HepG2 (cell line): ENCODE measurements at regions not wholly inside any gene's neighbourhood (a gene's known extent, or its start where the extent isn't known, plus 50 kb on each side); places are given as distances from the start of the nearest gene placed in this dataset.

Experiments used
- ATAC-seq: fragments of 200-7000 bp; cut with Tn5 transposase; 3 replicates; pipeline ENCODE4 v1.9.1; 2020; ENCODE audit warnings: mild to moderate bottlenecking, moderate library complexity
- BruUV-seq: library from RNA; stranded (reverse); fragments of 400-500 nt; replicated peaks from 2 replicates; lab custom pipeline; 2021; lab: Mats Ljungman, UMichigan
- CTCF ChIA-PET: fragments of 300-600 bp; formaldehyde crosslinking; extraction: SDS; loops from one replicate; lab custom pipeline; 2021; ENCODE audit warnings: low total read pairs, inconsistent platforms, low intra/inter-chr PET ratio; lab: Yijun Ruan, JAX
- POLR2A ChIA-PET: fragments of 350-600 bp; sonication (Branson Sonifier 250); formaldehyde crosslinking; loops from one replicate; lab custom pipeline; 2020; ENCODE audit warnings: antibody characterized with exemption, inconsistent platforms; lab: Yijun Ruan, JAX
- DNase-seq: peaks from one replicate; pipeline ENCODE4 v3.0.0-alpha.2; 2015; ENCODE audit warnings: low spot score
- FAIRE-seq: peaks from 3 replicates; lab custom pipeline; 2011; peaks lifted over from hg19 to GRCh38; lab: Jason Lieb, UNC
- H2AFZ ChIP-seq: one replicate; pipeline ENCODE4 v1.6.1; 2011; ENCODE audit warnings: low read length, inconsistent platforms
- H3K27ac ChIP-seq: fragments of 300-600 bp; 3 replicates; pipeline ENCODE4 v1.8.0; 2011; ENCODE audit warnings: mixed run types, mild to moderate bottlenecking, mixed read lengths, low read length, inconsistent platforms; ENCODE audit not compliant: insufficient read depth; ENCODE audit errors: extremely low read length
- H3K27me3 ChIP-seq, 2 experiments: fragments of 200-600 bp in 1 of 2; 2 replicates in 1 of 2; 3 replicates in 1 of 2; pipeline versions ENCODE4 v1.6.0 to v1.8.0; 2011; ENCODE audit warnings: low read length in 2 of 2, mild to moderate bottlenecking in 2 of 2, moderate library complexity in 2 of 2, inconsistent platforms in 1 of 2; ENCODE audit not compliant: insufficient read depth in 2 of 2, control insufficient read depth in 1 of 2
- H3K36me3 ChIP-seq, 2 experiments: fragments of 200-600 bp in 1 of 2; replicated peaks in 1 of 2; 2 replicates in 1 of 2; 3 replicates in 1 of 2; pipeline versions ENCODE4 v1.5.1 to v1.8.0; 2011; ENCODE audit warnings: low read length in 2 of 2, inconsistent platforms in 1 of 2; ENCODE audit not compliant: insufficient read depth in 2 of 2, control insufficient read depth in 1 of 2
- H3K4me1 ChIP-seq: 2 replicates; pipeline ENCODE4 v1.5.1; 2012; ENCODE audit warnings: low read length, inconsistent platforms; ENCODE audit not compliant: insufficient read depth
- H3K4me2 ChIP-seq: 2 replicates; pipeline ENCODE4 v1.6.0; 2011; ENCODE audit warnings: low read depth, low read length, inconsistent platforms
- H3K4me3 ChIP-seq, 3 experiments: fragments of 200-600 bp in 1 of 3; sonication (generic), shearing (Covaris generic) in 1 of 3; replicated peaks in 1 of 3; 2 replicates each; pipeline ENCODE4 v1.5.1; 2011 to 2016; ENCODE audit warnings: low read length in 3 of 3, inconsistent platforms in 2 of 3, low read depth in 2 of 3, mild to moderate bottlenecking in 2 of 3, control low read depth in 1 of 3, mixed read lengths in 1 of 3; ENCODE audit not compliant: insufficient read depth in 1 of 3
- H3K79me2 ChIP-seq: one replicate; pipeline ENCODE4 v1.6.1; 2011; ENCODE audit warnings: low read length, inconsistent platforms; ENCODE audit not compliant: insufficient read depth
- H3K9ac ChIP-seq: 2 replicates; pipeline ENCODE4 v1.6.0; 2011; ENCODE audit warnings: mild to moderate bottlenecking, low read depth, low read length, inconsistent platforms; ENCODE audit not compliant: insufficient read depth
- H3K9me3 ChIP-seq: 2 replicates; pipeline ENCODE4 v1.5.1; 2012; ENCODE audit warnings: mild to moderate bottlenecking, low read length
- H4K20me1 ChIP-seq: 2 replicates; pipeline ENCODE4 v1.6.0; 2011; ENCODE audit warnings: inconsistent platforms, mild to moderate bottlenecking, low read length, moderate library complexity; ENCODE audit not compliant: insufficient read depth
- AKAP8 ChIP-seq: sonication (generic); formaldehyde crosslinking; IDR thresholded peaks from 2 replicates; pipeline ENCODE4 v1.5.1; 2020; ENCODE audit warnings: mild to moderate bottlenecking, missing genetic modification reagents
- ATF7 ChIP-seq, 2 experiments: fragments of 450-650 bp in 1 of 2; sonication (generic) in 1 of 2; formaldehyde crosslinking in 1 of 2; IDR thresholded peaks; 2 replicates each; pipeline versions ENCODE4 v1.4.0 to v1.6.1; 2016 to 2020; ENCODE audit warnings: antibody characterized with exemption in 1 of 2, mild to moderate bottlenecking in 1 of 2, missing genetic modification reagents in 1 of 2
- BRCA1 ChIP-seq: sonication (generic); formaldehyde crosslinking; IDR thresholded peaks from 2 replicates; pipeline ENCODE4 v1.4.0; 2020; ENCODE audit warnings: missing genetic modification reagents
- HOXA5 ChIP-seq: sonication (generic); formaldehyde crosslinking; IDR thresholded peaks from 2 replicates; pipeline ENCODE4 v1.4.0; 2020; ENCODE audit warnings: missing genetic modification reagents
- IKZF5 ChIP-seq: IDR thresholded peaks from 2 replicates; pipeline ENCODE4 v1.6.1; 2018; ENCODE audit warnings: missing genetic modification reagents, mild to moderate bottlenecking, missing compliant biosample characterization
- KDM5B ChIP-seq: sonication (generic); formaldehyde crosslinking; IDR thresholded peaks from 2 replicates; pipeline ENCODE4 v1.4.0; 2020; ENCODE audit warnings: missing genetic modification reagents, mild to moderate bottlenecking, borderline replicate concordance
- LCORL ChIP-seq, 2 experiments: fragments of 450-650 bp in 1 of 2; sonication (generic) in 1 of 2; formaldehyde crosslinking in 1 of 2; IDR thresholded peaks; 2 replicates each; pipeline versions ENCODE4 v1.5.0 to v1.6.1; 2017 to 2020; ENCODE audit warnings: antibody characterized with exemption in 1 of 2, missing genetic modification reagents in 1 of 2
- SSRP1 ChIP-seq: IDR thresholded peaks from 2 replicates; pipeline ENCODE4 v1.6.1; 2016; ENCODE audit warnings: control low read depth
- ZHX1 ChIP-seq: sonication (generic); formaldehyde crosslinking; IDR thresholded peaks from 2 replicates; pipeline ENCODE4 v1.8.1; 2022; ENCODE audit warnings: low read depth, mild to moderate bottlenecking, missing genetic modification reagents
- ZNF136 ChIP-seq: sonication (generic); formaldehyde crosslinking; IDR thresholded peaks from 2 replicates; pipeline ENCODE4 v1.8.1; 2022; ENCODE audit warnings: low read depth, mild to moderate bottlenecking, moderate library complexity, missing genetic modification reagents
- ZNF138 ChIP-seq: sonication (generic); formaldehyde crosslinking; IDR thresholded peaks from 2 replicates; pipeline ENCODE4 v1.5.0; 2020; ENCODE audit warnings: mild to moderate bottlenecking, low read depth, missing genetic modification reagents
- ZNF225 ChIP-seq: sonication (generic); formaldehyde crosslinking; IDR thresholded peaks from 2 replicates; pipeline ENCODE4 v1.4.0; 2020; ENCODE audit warnings: mild to moderate bottlenecking, missing genetic modification reagents
- ZNF354B ChIP-seq: sonication (generic); formaldehyde crosslinking; IDR thresholded peaks from 2 replicates; pipeline ENCODE4 v1.8.0; 2022; ENCODE audit warnings: mild to moderate bottlenecking, missing genetic modification reagents
- ZNF383 ChIP-seq: sonication (generic); formaldehyde crosslinking; IDR thresholded peaks from 2 replicates; pipeline ENCODE4 v1.4.0; 2020; ENCODE audit warnings: missing genetic modification reagents, mild to moderate bottlenecking, borderline replicate concordance
- ZNF704 ChIP-seq: sonication (generic); formaldehyde crosslinking; IDR thresholded peaks from 2 replicates; pipeline ENCODE4 v1.8.1; 2023; ENCODE audit warnings: mild to moderate bottlenecking, inconsistent platforms, moderate library complexity, missing genetic modification reagents, borderline replicate concordance
- ZNF788 ChIP-seq: sonication (generic); formaldehyde crosslinking; IDR thresholded peaks from 2 replicates; pipeline ENCODE4 v1.5.0; 2020; ENCODE audit warnings: mild to moderate bottlenecking, missing genetic modification reagents, borderline replicate concordance
- ZNF790 ChIP-seq: sonication (generic); formaldehyde crosslinking; IDR thresholded peaks from 2 replicates; pipeline ENCODE4 v1.8.0; 2022; ENCODE audit warnings: missing genetic modification reagents, mild to moderate bottlenecking, borderline replicate concordance
- WGBS: methylation state at CpG from one replicate; pipeline ENCODE4 v1.1.6; 2017; ENCODE audit warnings: low lambda C conversion rate; 5-methylcytosine and 5-hydroxymethylcytosine counted together
- in situ Hi-C: cut with HindIII; loops from 2 replicates; pipeline ENCODE4 v1.10.0; 2017; ENCODE audit warnings: low pct_unique_long_range_greater_than_20kb; ENCODE audit not compliant: extremely low pct_ligation_motif_present
- intact Hi-C: fragments of 100-400 bp; cut with micrococcal nuclease; formaldehyde crosslinking; loops from one replicate; pipeline ENCODE4 v1.10.0; 2022; ENCODE audit not compliant: unreplicated experiment
- TF ChIP-seq, protein P1 (sequence below): sonication (generic); formaldehyde crosslinking; IDR thresholded peaks from 2 replicates; pipeline ENCODE4 v1.8.0; 2022; ENCODE audit warnings: mild to moderate bottlenecking, missing genetic modification reagents

GRCh38 chr10:117868151-117868550, 178.6 kb downstream of the RAB11FIP2 start (continued):
- TF ChIP-seq IKZF5 (CRISPR knock-in tag) (no peak), ZNF225 (CRISPR knock-in tag) (no peak), ZNF704 (CRISPR knock-in tag) (no peak), ZNF136 (CRISPR knock-in tag) (no peak), ZHX1 (CRISPR knock-in tag) (no peak)

DNA sequence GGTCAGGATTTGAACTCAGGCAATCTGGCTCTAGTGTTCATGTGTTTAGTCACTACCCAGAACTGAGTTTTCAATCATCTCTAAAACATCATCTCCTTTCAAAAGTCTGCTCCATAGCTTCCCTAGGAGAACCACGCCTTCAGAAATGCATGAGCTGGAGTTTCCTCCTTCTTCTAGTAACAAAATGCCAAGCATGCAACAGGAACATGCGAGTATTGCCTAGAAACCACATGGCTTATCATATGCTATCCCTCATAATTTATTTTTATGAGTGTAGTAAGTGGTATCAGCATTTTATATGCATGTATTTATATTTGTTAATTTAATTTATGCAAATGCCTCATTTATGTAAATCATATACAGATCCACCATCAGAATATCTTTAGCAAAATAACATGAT, 170.9 kb downstream of the RAB11FIP2 start:
- no TSS peak for BruUV-seq
- ATAC-seq (no peak), FAIRE-seq (no peak), DNase-seq (no peak)
- ChIA-PET POLR2A (no interaction called here), CTCF (no interaction called here)
- H3K36me3 ChIP-seq: no peaks in the 10 kb centered on the region
- H2AFZ ChIP-seq: no peak overlapping the region
- intact Hi-C loops: no loop called here
- H3K27ac ChIP-seq: no peak overlapping the region
- 13% methylated on average over 2 of the region's 2 CpGs for WGBS
- no peaks in the 10 kb centered on the region for H3K79me2 ChIP-seq
- H3K4me2 ChIP-seq: no peak overlapping the region
- H4K20me1 ChIP-seq: no peaks in the 10 kb centered on the region
- H3K9ac ChIP-seq: no peak overlapping the region
- in situ Hi-C loops: no loop called here
- no peaks in the 10 kb centered on the region for H3K9me3 ChIP-seq
- H3K4me1 ChIP-seq: no peaks in the 10 kb centered on the region
- H3K4me3 ChIP-seq: no peak overlapping the region
- H3K27me3 ChIP-seq: no peaks in the 10 kb centered on the region
- TF ChIP-seq AKAP8 (CRISPR knock-in tag) (no peak), ZNF354B (CRISPR knock-in tag) (no peak), ZNF790 (CRISPR knock-in tag) (no peak), ZNF788 (CRISPR knock-in tag) (no peak), HOXA5 (CRISPR knock-in tag) (no peak), KDM5B (CRISPR knock-in tag) (no peak), ZNF383 (CRISPR knock-in tag) (no peak), ZNF138 (no peak), LCORL (IDR thresholded peaks at IDR 0.05) (no peak), LCORL (CRISPR knock-in tag; IDR thresholded peaks at IDR 0.05) (no peak), ATF7 (IDR thresholded peaks at IDR 0.05) (no peak), ATF7 (CRISPR knock-in tag; IDR thresholded peaks at IDR 0.05) (no peak), BRCA1 (CRISPR knock-in tag) (no peak), SSRP1 (CRISPR knock-in tag) (no peak)
- TF ChIP-seq, protein P1, sequence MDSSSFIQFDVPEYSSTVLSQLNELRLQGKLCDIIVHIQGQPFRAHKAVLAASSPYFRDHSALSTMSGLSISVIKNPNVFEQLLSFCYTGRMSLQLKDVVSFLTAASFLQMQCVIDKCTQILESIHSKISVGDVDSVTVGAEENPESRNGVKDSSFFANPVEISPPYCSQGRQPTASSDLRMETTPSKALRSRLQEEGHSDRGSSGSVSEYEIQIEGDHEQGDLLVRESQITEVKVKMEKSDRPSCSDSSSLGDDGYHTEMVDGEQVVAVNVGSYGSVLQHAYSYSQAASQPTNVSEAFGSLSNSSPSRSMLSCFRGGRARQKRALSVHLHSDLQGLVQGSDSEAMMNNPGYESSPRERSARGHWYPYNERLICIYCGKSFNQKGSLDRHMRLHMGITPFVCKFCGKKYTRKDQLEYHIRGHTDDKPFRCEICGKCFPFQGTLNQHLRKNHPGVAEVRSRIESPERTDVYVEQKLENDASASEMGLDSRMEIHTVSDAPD (CRISPR knock-in tag): no peak
